T47D (cell line): ENCODE measurements at regions not wholly inside any gene's neighbourhood (a gene's known extent, or its start where the extent isn't known, plus 50 kb on each side); places are given as distances from the start of the nearest gene placed in this dataset.
"Not testable (repeated sequence)": the region's sequence is repeated elsewhere in the genome, so short reads cannot be mapped to it uniquely, and the experiment has no call there.

Source experiments
- DNase-seq, 2 experiments: peaks; one replicate each; pipeline versions ENCODE4 v3.0.0 to v3.0.0-alpha.2; 2011 to 2012; ENCODE audit warnings: low read depth in 1 of 2, low spot score in 1 of 2
- JUND ChIP-seq: IDR thresholded peaks from 2 replicates; pipeline ENCODE4 v1.6.1; 2012; ENCODE audit warnings: low read depth
- in situ Hi-C: cut with HindIII; loops from 2 replicates; pipeline ENCODE4 v1.10.0; 2016; ENCODE audit warnings: low sequenced_read_pairs, low pct_unique_long_range_greater_than_20kb

DNA sequence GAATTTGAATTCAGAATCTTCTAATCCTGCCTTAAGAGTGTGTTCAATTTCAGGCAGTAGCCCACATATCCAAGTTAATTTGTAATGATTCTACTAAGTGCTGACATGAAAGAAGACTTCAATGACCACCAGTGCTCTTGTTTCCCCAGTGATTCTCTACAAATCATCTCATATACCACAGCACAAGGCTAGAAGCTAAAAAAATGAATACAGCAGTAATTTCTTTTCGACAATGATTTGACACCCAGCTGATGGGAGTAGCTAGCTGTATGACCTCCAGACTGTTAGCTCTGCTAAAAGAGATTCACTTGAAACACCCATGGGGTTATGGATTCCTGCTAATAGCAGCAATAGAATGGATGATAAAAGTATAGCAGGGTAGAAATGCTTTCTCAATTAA lies 217.0 kb upstream of the TMEFF2 start:
- TF ChIP-seq JUND: no peak
- no peak for DNase-seq
- in situ Hi-C loops: no loop called here

DNA sequence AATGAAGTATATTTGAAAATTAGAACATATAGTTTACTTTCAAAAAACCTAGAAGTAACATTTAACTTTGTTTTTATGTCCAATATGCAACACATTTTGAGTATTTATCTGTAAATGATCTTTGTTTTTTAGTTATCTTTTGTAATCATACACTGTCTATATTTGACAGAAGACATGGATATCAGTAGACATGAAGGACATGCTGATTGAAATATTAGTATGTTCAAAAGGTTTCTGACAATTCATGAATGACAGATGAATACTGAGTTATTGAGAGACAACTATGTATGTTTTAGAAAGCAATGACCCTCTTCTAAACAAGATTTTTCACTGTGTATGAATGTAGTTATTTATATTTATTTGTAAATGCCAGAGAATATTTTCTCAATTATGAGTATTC lies 215.6 kb upstream of the TMEFF2 start:
- no peak for TF ChIP-seq JUND
- no peak for DNase-seq
- in situ Hi-C loops: no loop called here

DNA sequence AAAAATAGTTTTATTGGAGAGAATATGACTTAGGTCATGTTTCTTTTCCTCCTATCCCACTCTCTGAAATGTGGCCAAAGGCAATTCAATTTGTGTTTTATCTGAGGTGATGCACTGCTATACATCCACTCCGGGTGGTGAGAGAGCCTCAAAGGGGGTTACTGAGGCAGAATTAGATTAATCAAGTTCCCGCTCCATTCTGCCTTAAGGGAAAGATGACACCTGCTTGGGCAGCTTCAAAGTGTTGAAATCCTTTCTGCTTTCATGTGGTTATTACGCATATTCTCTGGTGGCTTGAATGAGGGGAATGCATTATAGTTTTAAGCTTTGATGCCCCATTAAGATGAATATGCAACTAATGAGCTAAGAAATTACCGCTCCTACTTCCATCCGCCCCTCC lies 213.0 kb upstream of the TMEFF2 start:
- in situ Hi-C loops: no loop called here
- TF ChIP-seq JUND: no peak
- no peak for DNase-seq

DNA sequence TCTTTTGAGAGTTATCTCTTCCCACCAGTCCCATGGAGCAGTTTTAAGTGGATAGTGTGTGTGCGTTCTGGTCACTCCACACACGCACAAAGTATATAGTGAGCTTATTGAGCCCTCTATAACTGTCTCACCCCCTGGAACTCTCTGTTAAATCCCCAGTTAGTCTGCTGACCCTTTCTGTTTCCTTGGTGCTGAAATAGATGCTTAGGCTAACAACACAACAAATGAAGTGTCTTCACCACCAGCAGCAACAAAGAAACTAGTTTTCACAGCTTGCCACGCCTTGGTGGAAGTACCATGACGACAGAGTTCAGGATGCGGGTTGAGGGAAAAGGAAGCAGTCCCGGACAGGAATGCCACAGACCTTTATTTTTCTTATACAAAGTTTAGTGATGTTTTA lies 203.5 kb upstream of the TMEFF2 start:
- no peak for DNase-seq
- TF ChIP-seq JUND: no peak
- in situ Hi-C loops: no loop called here

DNA sequence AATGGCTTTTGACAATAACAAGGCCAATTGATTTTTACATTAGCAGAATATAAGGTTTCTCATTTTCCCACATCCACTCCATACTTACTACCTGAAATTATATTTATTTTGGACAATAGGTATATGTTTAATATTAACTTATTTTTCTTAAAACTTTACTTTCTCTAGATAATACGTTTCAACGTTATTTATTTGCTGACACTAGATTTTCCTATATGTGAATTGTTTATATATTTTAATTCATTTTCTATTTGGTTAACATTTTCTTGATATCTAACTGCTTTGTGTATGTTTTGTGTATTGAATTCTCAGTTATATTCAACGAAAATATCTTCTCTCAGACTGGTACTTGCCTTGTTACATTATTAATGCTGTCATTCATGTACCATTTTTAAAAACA lies 199.9 kb upstream of the TMEFF2 start:
- DNase-seq: no peak
- in situ Hi-C loops: no loop called here
- TF ChIP-seq JUND: no peak

- TF ChIP-seq JUND: no peak
- in situ Hi-C loops: no loop called here
- DNase-seq: no peak
These were observed 196.3 kb upstream of the TMEFF2 start for GRCh38 chr2:192391041-192391440.

DNA sequence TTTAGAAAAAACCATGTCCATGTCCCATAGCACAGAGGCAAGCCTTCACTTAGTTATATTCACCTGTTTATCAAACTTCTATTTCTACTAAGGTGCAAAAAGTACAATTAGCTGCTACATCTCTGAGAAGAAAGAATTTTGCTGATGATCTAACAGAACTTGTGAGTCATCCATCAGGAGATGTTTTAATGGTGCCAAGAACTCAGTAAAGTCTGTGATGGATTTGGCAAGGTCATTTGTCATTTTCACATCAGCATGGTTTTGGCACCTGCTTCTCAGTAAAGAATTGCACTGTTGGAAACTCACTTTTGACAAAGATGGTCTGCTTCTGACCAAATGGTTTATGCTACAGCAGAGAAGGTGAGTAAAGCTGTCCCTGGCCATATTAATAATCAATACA lies 195.7 kb upstream of the TMEFF2 start:
- no peak for TF ChIP-seq JUND
- no peak for DNase-seq
- in situ Hi-C loops: no loop called here

- DNase-seq, in situ Hi-C loops: not testable (repeated sequence)
These were observed 189.5 kb upstream of the TMEFF2 start for GRCh38 chr2:192384191-192384590.

DNA sequence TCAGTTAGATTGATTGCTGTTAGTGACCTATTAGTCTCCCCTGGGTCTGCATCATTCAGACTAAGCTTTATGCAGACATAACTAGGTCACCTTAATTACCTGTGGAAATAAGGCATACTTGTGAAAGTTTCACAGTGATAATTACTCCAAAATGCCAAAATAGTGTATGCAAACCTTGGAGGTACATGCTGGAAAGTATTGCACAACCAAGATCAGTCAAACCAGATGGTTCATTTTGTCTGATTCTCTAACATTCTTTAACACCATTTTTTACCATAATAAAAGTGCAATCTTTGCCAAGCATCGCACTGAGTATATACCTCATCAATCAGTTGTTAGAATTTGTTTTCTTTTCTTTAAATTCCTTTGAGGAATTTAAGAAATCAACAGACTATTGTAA lies 186.3 kb upstream of the TMEFF2 start:
- in situ Hi-C loops: no loop called here
- DNase-seq: no peak

GRCh38 chr2:192379736-192380135 lies 185.0 kb upstream of the TMEFF2 start:
- in situ Hi-C loops: no loop called here
- DNase-seq: no peak

More for the DNA sequence above, 186.3 kb upstream of the TMEFF2 start:
- no peak for TF ChIP-seq JUND

GRCh38 chr2:192377173-192377572 lies 182.4 kb upstream of the TMEFF2 start:
- in situ Hi-C loops: no loop called here
- no peak for TF ChIP-seq JUND
- no peak for DNase-seq

More at GRCh38 chr2:192379736-192380135, 185.0 kb upstream of the TMEFF2 start:
- no peak for TF ChIP-seq JUND

GRCh38 chr2:192373754-192374153 lies 179.0 kb upstream of the TMEFF2 start:
- no peak for DNase-seq
- in situ Hi-C loops: no loop called here
- no peak for TF ChIP-seq JUND

GRCh38 chr2:192373221-192373620 lies 178.5 kb upstream of the TMEFF2 start:
- no peak for TF ChIP-seq JUND
- in situ Hi-C loops: no loop called here

GRCh38 chr2:192369969-192370368 lies 175.2 kb upstream of the TMEFF2 start:
- in situ Hi-C loops: no loop called here
- no peak for TF ChIP-seq JUND

More at GRCh38 chr2:192373221-192373620, 178.5 kb upstream of the TMEFF2 start:
- DNase-seq: no peak

More at GRCh38 chr2:192369969-192370368, 175.2 kb upstream of the TMEFF2 start:
- DNase-seq: no peak
